ENCODE measurements at regions not wholly inside any gene's neighbourhood (a gene's known extent, or its start where the extent isn't known, plus 50 kb on each side); places are given as distances from the start of the nearest gene placed in this dataset.
A peak's percentile ranks its signal among the peaks of the same experiment; 100 is the strongest.

GRCh38 chr7:85564861-85565260 is 378.0 kb upstream of the SEMA3D start:
- Histone ChIP-seq H3K27ac (no peak overlapping the region), H3K4me3 (no peak overlapping the region), H3K36me3 (no peaks in the 10 kb centered on the region), H3K9me3 (no peaks in the 10 kb centered on the region), H3K4me1 (no peaks in the 10 kb centered on the region), H3K27me3 (no peaks in the 10 kb centered on the region)
- DNase-seq: peak in 1 of 2 donors; percentile 29
- intact Hi-C loops (cut with DNase I; ENCODE audit: low total_unique reads): no loop called here
- WGBS, 5 donors: 55 to 69% (median 64%) methylated on average over 3 of the region's 3 CpGs
- TF ChIP-seq POLR2A (IDR thresholded peaks at IDR 0.05) (no peak), EP300 (IDR thresholded peaks at IDR 0.05) (no peak), POLR2AphosphoS5 (IDR thresholded peaks at IDR 0.05) (no peak), CTCF (IDR thresholded peaks at IDR 0.05) (no peak)

- no peak overlapping the region for H3K27ac ChIP-seq
- H3K4me1 ChIP-seq: no peaks in the 10 kb centered on the region
- H3K36me3 ChIP-seq: no peaks in the 10 kb centered on the region
- intact Hi-C loops (cut with DNase I; ENCODE audit: low total_unique reads): no loop called here
- H3K4me3 ChIP-seq: no peak overlapping the region
- TF ChIP-seq POLR2A (IDR thresholded peaks at IDR 0.05) (no peak), EP300 (IDR thresholded peaks at IDR 0.05) (no peak)
- no peaks in the 10 kb centered on the region for H3K27me3 ChIP-seq
- no peaks in the 10 kb centered on the region for H3K9me3 ChIP-seq
- peak in 1 of 2 donors; percentile 25 for DNase-seq
These were observed 374.9 kb upstream of the SEMA3D start for GRCh38 chr7:85561706-85562105.

- Histone ChIP-seq H3K27me3 (no peaks in the 10 kb centered on the region), H3K9me3 (no peaks in the 10 kb centered on the region), H3K36me3 (no peaks in the 10 kb centered on the region), H3K4me1 (no peaks in the 10 kb centered on the region), H3K4me3 (no peak overlapping the region), H3K27ac (no peak overlapping the region)
- intact Hi-C loops (cut with DNase I; ENCODE audit: low total_unique reads): loop anchor here (10.0 kb wide), 1 partner anchor 510 kb away; no protein-coding TSS in a partner anchor
- DNase-seq: peak in 1 of 2 donors; percentile 82
- TF ChIP-seq CTCF (IDR thresholded peaks at IDR 0.05) (peak in 5 of 7 experiments; percentile 50 to 76 (median 70)), EP300 (IDR thresholded peaks at IDR 0.05) (no peak)
- 69 to 77% (median 75%) methylated on average over 5 of the region's 5 CpGs for WGBS, 5 donors
These were observed 367.7 kb upstream of the SEMA3D start for GRCh38 chr7:85554236-85555178.

- TF ChIP-seq POLR2A (IDR thresholded peaks at IDR 0.05) (no peak), POLR2AphosphoS5 (IDR thresholded peaks at IDR 0.05) (no peak), CTCF (IDR thresholded peaks at IDR 0.05) (no peak), EP300 (IDR thresholded peaks at IDR 0.05) (no peak)
- WGBS, 5 donors: 79 to 86% (median 82%) methylated on average over 3 of the region's 3 CpGs
- no peak for DNase-seq
- Histone ChIP-seq H3K4me3 (no peak overlapping the region), H3K27me3 (no peaks in the 10 kb centered on the region), H3K4me1 (no peaks in the 10 kb centered on the region), H3K27ac (no peak overlapping the region), H3K36me3 (no peaks in the 10 kb centered on the region), H3K9me3 (no peaks in the 10 kb centered on the region)
- intact Hi-C loops (cut with DNase I; ENCODE audit: low total_unique reads): no loop called here
These were observed 349.3 kb upstream of the SEMA3D start for GRCh38 chr7:85535974-85536729.
